GM18873 (cell line): ENCODE measurements at regions not wholly inside any gene's neighbourhood (a gene's known extent, or its start where the extent isn't known, plus 50 kb on each side); places are given as distances from the start of the nearest gene placed in this dataset.
A peak's percentile ranks its signal among the peaks of the same experiment; 100 is the strongest.
"Not testable (repeated sequence)": the region's sequence is repeated elsewhere in the genome, so short reads cannot be mapped to it uniquely, and the experiment has no call there.

Experiments
- ATAC-seq: cut with Tn5 transposase; IDR thresholded peaks from one replicate; pipeline ENCODE4 v1.9.1; 2021; ENCODE audit warnings: mild to moderate bottlenecking, moderate library complexity, moderate number of reproducible peaks; ENCODE audit not compliant: unreplicated experiment, low FRiP score

DNA sequence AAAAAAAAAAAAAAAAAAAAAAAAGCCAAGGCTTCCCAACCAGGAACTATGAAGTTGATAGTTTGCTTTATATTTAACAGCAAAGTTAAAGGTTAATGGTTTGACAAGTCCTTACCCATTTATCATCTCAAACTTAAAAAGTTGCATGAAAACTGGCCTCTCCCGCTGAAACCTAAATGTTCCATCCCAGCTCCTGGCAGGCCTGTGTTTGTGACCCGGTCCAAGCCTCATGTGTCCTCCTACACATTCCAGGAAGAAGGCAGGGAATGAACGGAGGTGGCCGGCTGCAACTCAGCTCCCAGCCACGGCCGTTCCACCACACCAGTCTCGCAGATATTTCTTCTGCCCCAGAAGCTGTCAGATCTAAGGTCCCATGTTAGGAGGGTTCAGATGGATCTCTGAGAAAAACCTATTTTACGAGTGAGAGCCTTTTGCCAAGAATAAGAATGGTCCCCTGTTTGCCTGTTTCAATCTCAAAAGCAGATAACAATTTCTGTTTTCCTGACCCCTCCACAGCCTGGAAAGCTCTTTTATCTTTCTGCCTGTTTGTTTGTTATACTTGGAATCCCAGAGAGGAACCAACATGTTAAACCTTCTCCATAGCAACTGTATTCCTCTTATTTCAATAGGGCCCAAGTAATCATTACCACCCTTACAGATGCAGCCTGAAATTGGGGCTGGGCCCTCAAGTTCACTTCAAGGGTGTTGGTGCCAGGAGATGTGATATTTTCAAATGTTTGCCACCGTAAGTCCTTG, 56.5 kb downstream of the KCTD12 start:
- no peak for ATAC-seq

DNA sequence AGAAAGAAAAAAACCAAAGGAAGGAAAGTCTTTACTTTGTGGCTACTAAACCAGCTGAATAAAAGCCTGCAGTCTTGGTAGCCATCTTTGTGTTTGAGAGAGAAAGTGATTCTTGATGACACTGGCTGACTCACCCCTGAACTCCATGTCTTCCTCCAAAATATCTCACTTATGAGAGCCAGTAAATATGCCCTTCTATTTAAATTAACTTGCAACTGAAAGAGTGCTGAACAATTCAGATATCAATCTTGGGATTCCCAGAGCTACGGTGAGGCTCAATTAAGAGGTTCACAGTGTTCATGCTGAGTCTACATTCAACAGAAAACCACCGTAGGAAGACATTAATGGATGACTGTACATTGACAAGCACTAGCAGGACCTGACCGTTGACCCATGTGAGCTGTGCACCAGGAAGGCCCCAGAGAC, 57.9 kb downstream of the KCTD12 start:
- peak; percentile 55 for ATAC-seq

DNA sequence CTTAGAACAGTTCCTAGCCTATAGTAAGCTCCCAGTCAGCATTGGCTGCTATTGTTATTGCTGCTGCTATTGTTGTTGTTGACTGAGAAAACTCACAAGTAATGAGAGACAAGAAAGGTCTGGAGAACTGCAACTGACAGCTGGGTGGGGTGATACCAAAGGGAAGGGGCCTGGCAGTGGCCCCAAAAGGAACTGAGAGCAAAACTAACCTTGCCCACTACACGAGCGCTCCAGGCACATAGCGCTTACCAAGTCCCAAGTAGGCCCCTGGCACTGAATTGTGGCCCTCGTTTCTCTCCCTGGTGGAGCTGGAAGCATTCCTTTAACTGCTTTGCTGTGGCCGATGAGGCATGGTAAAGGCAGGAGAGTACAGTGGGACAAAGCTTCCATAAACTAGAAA, 59.7 kb downstream of the KCTD12 start:
- no peak for ATAC-seq

DNA sequence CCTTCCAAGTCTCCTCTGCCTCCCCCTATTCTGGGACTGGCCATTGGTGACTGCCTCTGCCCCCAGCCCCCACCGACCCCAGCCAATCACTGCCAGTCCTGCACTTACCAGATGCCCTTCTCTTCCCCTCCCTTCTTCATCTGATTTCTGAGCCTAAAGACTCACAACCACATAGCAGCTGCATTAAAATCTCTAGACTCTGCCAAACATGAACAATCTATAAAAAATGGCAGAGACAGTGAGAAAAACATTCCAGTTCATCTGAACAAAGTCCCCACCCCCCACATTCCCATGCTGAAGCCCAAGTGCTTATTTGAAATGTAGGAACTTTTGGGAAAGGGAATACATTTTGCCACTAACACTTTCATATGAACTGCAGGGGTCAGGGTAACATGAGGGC, 60.8 kb downstream of the KCTD12 start:
- ATAC-seq: no peak

DNA sequence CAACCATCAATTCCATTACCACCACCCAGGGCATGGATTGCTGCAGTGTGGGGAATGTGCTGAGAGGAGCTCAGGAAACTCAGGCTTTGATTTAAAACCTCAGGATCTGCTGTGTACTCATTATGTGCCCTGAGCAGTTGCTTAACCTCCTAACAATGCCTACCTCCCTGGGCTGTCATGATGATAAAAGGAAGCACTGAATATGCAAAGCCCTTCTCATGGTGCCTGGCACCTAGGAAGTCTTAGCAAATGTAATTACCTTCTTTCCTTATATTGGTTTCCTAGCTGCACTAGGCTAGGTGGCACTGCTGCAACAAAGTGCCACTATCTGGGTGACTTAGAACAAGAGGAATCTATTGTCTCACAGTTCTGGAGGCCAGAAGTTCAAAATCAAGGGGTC, 62.2 kb downstream of the KCTD12 start:
- ATAC-seq: no peak

DNA sequence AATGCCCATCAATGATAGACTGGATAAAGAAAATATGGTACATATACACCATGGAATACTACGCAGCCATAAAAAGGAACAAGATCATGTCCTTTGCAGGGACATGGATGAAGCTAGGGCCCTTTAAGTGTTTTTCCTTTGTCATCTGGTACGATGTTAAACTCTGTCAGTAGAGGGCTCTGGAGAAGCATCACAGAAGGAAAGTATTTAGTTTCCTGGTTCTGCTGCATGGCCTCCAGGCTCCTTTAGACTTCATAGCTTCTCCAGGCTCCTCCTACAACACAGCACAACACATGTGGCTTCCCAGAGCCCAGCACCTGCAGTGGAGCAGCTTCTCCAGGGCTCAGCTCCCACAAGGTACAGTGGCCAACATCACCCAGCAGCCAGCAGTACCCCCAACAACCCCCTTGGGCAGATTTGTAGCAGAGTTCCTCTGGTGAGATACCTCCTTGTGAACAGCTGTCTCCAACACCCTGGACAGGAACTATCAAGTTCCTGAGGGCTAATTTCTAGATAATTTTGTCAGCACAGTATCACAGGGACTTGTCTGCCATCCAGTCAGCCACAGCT, 63.4 kb downstream of the KCTD12 start:
- no peak for ATAC-seq

DNA sequence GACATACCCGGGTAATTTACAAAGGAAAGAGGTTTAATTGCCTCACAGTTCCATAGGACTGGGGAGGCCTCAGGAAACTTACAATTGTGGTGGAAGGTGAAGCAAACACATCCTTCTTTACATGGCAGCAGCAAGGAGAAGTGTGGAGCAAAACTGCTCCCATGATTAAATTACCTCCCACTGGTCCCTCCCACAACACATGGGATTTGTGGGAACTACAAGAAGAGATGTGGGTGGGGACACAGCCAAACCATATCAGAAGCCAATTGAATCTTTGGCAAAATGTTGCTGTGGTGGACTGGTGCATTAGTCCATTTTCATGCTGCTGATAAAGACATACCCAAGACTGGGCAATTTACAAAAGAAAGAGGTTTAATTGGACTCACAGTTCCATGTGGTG, 65.0 kb downstream of the KCTD12 start:
- ATAC-seq: not testable (repeated sequence)

DNA sequence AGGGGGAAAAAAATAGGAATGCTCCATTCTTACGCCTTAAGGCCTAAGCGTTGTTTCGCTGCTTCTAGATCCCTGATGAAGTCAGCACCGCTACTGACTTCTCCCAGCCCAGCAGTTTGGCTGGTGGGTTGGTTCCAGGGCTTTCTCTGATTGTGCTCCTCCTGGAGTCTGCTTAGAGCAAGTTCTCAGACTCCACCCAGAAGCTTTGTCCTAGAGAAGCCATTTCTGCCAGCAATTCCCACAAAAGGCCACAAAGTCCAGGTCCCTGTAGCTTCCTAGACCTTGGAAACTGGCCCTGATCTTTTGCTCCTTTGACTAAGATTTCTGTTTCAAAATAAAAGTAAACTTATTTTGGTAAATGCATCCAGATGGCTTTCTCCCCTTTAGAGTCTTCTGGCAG, 65.4 kb downstream of the KCTD12 start:
- no peak for ATAC-seq

DNA sequence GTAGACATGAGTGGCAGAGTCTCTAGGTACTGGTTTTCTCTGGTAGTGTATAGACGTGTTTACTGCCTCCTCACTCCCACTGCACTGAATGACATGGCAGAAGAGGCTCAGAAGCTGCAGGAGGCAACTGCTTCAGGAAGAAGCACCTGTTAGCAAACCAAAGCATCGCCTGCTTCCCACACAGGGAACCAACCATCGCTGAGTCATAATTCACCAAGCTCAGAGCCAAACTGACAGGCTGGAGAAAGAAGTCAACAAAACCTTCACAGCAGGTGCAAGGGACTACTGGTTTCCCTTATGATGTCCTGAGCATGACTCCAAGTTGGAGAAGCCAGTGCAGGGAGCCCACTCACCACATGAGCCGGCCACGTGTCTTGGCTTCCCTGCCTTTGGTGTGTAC, 69.8 kb downstream of the KCTD12 start:
- no peak for ATAC-seq

DNA sequence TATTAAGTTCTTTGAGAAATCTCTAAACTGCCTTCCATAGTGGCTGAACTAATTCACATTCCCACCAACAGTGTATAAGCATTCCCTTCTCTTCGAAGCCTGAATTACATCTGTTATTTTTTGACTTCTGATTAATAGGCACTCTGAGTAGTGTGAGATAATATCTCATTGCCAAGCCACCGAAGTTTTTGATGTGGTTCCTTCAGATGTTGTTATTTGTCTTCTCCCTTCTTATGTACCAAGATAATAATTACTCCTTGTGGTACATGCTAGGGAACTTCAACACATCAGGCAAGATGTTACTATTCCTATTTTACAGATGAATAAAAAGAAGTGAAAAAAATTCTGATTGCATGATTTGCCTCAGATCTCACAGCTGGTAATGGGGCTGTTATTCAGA, 70.9 kb downstream of the KCTD12 start:
- ATAC-seq: no peak

DNA sequence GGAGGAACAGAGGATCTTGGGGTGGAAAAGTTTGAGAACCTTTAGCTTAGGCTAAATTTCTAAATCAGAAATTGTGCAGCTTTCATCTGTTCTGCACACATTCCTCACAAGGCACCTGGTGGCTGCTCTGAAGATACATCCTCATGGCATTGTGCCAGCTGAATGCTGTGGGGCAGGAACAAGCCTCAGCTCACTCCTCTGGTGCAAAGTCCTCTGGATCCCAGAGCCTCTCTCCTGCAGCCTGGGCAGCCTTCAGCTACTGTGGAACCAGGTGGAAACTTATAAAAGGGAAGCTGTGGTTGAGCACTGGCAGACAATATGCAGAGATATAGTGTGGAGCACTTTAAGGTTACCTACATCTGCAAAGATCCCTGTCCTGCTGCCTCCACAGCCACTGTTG, 72.3 kb downstream of the KCTD12 start:
- no peak for ATAC-seq

DNA sequence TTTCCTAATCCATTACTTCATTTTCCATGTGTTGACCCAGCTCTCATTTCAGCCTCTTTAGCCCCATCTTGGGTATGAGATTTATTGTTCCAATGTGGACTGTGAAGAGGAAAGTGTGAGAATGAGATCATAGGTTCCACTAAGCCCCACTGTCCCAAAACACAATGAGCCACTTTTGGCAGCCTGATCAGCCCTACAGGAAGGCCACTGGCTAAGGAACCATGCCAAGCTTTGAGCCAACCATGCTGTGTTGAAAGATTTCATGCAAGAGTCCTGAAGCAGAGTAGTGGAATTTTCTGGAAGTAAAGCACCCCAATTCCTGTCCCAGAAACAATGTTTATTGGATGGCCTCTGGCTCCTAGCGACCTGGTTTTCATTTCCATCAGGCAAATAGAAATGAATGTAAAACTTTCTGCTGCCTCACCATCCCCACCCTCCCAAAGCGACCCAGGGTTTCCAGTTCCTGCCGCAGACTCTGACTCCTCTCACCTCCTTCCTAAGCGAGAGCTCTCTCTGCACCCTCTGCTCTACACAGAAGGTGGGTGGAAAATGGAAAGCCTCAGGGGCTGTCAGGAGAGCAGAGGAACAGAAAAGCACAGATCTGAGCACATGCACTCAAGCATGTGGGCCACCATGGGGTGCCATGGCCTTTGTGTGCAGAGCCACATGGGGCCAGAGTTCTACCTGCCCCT, 73.1 kb downstream of the KCTD12 start:
- no peak for ATAC-seq

DNA sequence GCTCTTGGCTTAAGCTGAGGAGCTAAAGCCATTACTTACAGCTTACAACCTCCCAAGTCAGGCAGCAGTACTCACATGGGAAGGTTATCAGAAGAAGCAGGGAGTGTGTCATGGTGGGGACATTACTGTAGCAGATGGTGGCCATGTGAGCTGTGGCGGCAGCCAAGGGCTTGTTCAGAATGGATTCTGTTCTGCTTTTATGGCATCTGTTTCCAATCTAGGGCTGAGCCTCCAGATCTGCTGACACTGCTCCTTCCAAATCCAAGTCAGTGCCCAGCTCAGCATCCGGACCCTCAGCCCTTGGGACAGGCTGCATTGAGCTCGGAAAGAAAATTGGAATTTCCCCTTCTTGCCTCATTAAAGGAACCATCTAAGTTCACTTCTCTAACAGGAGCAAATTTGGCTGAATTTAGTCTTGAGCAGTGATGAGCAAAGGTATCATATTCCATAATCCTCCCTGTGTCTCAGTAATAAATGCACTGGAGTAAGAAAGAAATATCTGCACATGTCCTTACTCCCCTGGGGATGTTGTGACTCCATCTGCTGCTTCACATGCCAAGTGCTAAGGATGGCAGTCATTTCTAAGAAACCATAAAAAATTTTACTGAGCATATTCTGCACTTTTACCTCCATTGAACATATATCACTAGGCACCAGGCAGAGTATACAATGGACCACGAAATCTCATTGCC, 73.9 kb downstream of the KCTD12 start:
- ATAC-seq: no peak

DNA sequence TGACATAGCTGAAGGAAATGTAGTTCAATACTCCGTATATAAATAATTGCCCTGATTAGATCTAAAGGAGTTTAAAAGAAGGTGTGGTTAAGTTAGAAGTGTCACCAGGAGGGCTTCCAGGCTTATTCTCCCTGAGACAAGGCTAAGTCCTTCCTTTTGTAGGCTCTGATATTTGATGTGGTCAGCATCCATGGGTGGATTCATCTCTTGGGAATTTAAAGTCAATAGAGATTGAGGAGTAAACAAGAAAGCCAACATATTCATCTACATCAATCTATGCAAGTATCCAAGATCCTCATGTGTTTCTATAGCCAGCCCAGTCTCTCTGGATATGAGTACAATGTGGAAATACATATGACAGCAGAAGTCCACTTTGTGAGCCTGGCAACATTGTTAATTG, 76.8 kb downstream of the KCTD12 start:
- ATAC-seq: no peak

DNA sequence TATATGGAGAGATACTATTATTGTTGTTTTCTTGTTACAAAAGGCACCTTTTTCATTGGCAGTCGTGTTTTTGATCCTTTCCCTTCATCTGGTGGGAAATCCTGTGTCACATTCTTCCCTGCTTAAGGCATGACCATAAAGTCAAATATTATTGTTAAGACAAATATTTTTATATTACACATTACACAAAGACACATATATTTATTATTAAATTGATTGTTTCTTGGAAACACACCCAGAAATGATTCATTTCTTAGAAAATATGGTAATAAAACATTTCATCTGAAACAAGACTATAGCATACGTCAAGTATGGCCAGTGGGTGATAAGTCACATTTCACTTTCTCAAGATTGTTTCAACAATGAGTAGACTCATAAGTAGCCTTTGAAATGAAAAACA, 77.3 kb downstream of the KCTD12 start:
- no peak for ATAC-seq

DNA sequence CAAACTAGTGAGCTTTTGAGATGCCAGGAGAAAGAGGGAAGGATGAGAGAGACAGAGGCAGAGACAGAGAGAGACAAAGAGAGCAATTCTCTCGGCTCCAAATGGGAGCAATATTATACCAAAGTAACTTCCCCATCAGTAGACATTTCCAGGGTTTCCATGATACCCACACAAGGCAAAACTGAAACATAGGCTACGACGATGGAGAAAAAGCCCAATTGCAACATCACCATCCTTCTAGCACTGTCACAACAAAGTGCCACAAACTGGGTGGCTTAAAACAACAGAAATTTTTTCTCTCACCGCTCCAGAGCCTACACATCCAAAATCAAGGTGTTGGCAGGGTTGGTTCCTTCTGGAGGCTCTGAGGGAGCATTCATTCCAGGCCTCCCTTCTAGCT, 81.4 kb downstream of the KCTD12 start:
- ATAC-seq: no peak

DNA sequence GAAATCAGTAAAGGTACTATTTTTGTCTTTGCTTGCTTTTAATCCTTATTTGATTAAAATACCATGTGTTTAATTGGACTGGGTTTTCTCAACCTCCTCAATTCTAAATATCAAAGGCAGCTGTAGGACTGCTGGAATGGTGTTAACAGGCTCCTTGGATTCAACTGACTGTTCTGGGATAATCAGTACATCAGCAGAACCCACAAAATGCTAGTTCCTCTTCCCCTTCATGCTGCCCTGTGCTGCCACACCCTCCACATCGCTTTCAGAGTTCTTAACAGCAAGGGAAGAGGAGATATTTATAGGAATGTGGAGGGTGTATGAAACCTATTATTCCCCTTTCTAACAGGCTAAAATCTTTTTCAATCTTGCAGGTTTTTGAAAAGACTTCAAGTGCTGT, 82.4 kb downstream of the KCTD12 start:
- ATAC-seq: no peak

DNA sequence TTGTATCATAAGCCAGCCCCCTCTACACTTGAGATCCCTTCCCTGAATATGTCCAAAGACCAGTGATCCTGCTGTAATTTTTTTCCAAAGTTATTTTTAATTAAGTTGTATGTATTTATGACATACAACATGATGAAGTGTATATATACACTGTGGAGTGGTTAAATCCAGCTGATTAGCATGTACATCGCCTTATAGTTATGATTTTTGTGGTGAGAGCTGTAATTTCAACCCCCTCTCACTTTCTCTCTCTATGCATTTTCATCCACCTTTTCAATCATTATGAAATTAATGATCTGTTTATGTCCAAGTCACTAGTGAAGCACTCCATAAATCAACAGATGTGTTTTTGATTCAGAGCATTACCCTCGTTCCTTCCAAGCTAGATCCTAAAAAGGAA, 85.3 kb downstream of the KCTD12 start:
- ATAC-seq: no peak

DNA sequence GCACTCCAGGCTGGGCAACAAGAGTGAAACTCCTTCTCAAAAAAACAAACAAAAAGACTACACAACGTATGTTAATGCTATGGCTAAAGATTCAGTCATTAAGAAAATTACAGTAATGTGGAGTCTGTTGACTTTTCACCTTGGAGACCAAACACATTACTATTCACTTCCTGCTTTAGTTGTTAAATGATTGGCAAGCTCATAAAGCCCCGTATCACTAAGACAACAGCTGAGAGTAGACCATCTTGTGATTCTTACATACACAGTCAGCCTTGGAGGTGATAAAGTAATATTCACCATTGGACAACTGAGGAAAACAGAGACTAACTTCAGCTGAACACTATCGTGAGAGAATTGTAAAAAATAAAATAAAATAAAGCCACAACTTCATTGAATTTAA, 86.5 kb downstream of the KCTD12 start:
- peak; percentile 68 for ATAC-seq

DNA sequence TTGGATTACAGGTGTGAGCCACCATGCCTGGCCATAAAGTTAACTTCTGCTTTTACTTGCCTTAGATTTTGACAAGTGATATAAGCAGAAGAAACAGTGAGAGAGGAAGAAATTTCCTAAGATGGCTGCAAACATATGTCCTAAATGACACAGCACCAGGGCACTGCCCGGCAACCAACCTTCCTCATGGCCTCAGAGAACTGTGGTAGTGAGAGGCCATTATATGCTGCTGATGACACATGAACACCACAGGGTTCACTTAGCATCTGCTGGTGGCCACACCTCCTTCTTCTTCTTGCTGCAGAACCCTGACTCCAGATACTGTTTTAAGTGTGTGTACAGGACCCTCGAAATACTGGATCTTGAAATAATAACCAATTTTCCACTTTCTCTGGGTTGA, 88.2 kb downstream of the KCTD12 start:
- ATAC-seq: no peak

DNA sequence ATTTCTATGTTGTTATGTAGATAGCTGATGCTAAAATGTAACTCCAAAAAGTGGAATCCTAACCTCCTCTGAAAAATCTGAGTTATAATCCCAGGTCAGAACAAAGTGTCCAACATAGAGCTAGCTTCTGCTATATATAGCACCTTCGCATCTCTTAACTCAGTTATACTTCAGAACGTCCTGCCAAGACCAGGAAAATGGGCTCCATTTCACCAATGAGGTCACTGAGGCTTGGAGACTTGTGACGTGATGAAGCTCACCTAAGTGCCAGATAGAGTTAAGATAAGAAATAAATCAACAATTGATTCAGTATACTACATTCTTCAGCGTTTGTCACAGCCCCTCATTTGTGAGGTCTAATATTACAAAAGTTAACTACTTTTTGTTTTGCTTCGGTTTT, 88.8 kb downstream of the KCTD12 start:
- ATAC-seq: no peak
